Stimulated activated CD4-positive, alpha-beta T cell treated with anti-CD3 and anti-CD28 coated beads, TNF-alpha, amount 100 ng/mL, for 4 hours (primary cell): ENCODE measurements at regions not wholly inside any gene's neighbourhood (a gene's known extent, or its start where the extent isn't known, plus 50 kb on each side); places are given as distances from the start of the nearest gene placed in this dataset.

Source experiments
- DNase-seq, 3 experiments: peaks; one replicate each; pipeline ENCODE4 v3.0.0-alpha.2; 2020; ENCODE audit warnings: low read depth in 3 of 3

DNA sequence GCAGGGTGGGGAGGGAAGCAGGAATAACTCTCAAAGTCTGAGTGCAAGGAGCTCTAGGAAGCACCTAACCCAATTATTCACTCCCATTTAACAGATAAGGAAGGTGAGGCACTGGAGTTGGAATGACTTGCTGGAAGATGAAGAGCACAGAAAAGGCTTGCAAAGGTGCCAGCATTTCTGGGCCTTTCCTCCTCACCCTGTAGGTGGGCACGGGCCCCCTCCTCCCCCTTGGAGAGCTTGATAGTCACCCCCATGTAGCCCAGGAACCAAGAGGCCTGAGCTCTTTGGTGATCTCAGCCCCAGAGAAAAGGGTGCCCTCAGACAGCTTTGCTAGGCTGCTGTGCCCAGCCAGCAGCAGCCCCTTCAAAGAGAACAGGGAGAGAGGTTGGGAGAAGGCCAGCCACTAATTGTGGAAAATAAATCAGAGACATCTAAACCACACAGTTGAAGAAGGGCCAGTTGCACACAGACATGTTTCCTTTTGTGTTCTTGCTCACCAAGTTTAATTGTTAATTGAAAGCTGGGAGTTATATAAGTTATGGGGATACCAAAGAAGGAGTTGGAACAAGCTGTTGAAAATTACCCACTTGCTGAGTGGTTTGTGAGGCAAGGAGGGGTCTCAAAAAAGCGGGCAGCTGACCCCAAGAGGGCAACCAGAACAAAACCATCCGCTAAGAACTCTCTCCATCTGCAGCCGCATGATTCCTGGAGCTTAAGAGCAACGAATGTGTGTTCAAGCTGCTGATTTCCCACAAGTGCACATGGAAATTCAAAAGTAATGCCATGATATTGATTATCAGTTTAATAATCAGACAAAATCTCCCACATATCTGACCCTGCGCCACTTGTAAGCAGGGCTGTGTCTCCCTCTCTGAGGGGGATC lies 77.0 kb downstream of the MRPL14 start:
- no peak for DNase-seq

DNA sequence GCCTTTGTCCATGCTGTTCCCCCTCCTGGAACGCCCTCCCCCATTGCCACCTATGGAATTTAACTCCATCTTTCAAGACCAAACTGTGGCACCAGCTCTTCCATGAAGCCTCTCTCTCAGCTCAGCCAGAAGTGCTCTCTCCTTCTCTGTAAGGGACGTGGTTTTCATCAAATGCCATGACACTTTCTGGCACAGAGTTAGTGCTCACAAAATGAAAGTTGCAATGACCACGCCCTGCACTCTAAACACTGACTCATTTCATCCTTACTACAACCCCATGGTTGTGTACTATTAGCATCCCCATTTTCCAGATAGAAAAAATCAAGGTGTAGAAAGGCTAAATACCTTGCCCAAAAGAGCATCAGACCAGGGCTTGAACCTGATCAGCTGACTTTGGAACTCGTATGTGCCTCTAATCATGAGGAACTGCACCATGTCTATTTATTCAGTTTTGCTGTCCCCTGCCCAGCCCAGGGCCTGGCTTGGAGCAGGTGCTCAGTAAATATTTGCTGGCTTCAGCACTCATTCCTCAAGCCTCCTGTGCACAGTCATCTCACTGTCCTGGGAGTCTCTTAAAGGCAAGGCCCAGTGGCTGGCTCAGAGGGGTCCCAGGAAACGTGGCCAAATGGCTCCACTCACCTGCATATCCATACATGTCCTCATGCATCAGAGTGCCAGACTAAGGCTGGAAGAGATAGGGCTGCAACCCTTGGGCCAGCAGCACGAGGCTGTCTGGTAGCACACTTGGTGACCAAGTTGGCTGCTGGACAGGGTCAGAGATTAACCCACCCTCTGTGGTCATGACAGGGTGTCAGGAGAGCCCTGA lies 77.9 kb downstream of the MRPL14 start:
- DNase-seq, result no peak

DNA sequence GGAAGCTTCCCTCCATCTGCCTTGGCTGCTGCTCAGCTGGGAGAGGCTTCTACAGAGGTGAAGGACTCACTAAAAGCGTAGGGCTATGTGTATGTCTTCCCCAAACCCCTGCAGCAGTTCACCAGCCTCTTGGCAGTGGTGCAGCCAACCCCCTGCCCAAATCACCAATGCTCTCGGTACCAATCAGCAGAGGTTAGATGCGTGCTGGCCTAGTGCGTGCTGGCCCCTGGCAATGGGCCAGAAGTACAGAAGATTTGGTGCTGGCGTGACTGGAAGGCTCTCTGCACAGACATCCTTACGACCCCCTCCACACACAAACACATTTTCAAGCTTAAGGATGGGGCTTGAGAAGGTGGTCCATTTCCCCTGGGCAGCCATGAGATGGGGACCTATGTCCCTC lies 79.0 kb downstream of the MRPL14 start:
- DNase-seq, result no peak

DNA sequence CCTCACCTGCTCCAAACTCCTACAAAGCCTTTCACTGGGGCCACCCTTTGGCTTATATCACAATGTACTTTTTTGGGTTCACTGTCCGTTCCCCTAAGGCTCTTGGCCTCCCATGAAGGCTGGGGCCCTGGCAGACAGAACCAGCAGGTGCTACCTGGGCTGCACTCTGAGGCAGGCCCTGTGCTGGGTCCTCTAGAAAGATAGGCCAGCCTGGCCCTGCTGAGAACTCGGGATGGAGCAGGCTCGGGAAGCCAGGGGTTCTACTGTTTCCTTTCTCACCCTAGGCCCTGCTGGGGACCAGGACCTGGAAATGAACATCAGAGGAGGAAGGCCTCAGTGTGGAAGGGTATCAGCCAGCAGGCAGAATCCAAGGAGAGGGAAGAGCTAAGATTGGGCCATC lies 79.5 kb downstream of the MRPL14 start:
- no peak for DNase-seq

DNA sequence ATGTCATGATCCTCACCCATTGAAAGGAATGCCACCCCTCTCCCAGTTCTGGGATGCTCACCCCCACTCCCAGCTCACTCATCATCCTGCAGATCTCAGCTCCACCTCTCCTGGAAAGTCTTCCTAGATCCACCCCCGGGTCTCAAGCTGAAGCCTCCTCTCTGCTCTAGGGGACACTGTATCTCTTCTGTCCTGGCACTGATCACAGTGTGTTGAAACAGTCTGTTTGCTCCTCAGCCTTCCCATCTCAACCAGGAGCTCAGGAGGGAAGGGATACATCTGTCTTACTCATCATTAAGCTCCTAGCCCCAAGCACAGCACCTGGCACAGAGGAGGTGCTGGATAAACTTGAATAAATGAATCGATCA lies 80.1 kb downstream of the MRPL14 start:
- no peak for DNase-seq

DNA sequence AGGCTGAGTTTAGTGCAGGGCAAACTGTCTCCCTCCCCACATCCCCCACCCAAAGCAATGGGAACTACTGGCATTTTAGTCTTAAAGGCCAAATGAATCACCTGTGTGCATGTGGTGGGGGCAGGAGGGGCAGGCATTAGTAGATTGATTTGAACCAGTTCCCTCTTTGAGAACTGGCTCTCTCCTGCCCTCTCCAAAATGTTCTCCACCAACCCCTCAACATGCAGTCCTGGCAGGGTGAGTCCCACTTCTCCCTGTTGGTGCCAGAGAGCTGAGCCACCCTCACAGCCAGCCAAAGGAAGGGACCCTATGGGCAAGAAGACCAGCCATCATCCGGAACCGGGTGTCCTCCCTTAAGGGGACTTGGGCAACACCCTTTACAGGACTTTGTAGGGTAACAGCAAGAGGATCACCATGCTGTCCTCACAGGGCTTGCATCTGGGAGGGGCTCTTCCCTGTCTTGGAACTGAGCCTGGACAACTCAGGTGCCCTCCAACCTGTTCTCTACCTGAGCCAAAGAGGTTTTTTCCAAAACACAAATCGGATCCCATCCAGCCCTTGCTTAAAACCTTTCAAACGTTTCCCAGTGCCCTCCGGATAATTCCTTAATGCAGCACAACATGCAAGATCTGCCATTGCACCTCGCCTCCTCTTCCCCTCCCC lies 80.6 kb downstream of the MRPL14 start:
- DNase-seq, result no peak

DNA sequence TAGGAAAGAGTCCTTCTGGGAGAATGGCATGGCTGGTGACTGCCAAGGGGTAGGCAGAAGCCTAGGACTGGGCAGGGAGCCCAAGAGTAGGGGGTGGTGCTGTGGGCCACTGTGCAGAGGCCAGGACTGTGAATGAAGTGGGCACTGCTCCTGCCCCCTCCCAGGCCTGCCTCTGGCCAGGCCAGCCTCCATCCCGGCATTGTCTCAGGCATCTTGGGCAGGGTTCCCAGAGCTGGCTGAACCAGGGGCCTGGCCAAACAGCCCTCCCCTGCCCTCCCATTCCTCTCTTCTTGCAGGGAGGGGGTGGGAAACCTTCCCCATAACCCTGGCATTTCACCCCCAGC lies 81.6 kb downstream of the MRPL14 start:
- no peak for DNase-seq

DNA sequence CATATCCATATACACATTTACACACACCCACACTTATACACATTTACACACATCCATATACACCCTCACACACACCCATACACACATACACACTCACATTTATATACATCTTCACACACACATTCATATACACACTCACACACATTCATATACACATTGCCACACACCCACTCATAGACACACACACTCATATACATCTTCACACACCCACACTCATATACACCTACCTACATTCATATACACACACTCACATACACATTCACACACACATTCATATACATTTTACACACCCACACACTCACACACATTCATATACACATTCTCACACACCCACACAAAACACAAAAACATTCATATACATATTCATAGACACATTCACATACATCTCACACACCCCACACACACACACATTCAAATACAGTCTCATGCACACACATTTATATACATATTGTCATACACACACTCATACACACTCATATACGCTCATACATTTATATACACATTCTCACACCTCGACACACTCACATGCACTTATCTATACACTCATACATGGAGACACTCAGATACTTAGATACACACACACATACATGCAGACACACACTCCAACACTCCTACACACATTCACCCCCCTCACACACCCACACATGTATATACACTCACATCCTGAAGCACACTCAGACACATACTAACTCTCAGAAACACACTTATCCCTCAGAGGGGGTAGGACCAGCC lies 82.1 kb downstream of the MRPL14 start:
- DNase-seq, result no peak

DNA sequence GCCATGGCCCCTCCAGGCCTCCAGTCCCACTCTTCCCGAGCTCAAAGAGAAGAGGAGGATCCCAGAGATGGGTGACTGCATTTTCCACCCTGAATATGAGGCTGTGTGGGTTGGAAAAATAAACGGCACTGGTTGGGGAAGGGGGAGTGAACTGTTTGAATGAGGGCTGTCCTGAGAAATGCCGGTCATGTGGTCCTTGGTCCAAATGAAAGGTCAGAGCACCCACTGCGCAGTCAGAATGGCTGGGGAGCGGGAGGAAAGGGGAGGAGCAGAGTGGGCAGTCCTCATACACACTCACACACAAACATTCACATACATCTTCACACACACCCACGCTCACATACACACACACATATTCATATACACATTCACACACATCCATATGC lies 83.1 kb downstream of the MRPL14 start:
- DNase-seq, result no peak

DNA sequence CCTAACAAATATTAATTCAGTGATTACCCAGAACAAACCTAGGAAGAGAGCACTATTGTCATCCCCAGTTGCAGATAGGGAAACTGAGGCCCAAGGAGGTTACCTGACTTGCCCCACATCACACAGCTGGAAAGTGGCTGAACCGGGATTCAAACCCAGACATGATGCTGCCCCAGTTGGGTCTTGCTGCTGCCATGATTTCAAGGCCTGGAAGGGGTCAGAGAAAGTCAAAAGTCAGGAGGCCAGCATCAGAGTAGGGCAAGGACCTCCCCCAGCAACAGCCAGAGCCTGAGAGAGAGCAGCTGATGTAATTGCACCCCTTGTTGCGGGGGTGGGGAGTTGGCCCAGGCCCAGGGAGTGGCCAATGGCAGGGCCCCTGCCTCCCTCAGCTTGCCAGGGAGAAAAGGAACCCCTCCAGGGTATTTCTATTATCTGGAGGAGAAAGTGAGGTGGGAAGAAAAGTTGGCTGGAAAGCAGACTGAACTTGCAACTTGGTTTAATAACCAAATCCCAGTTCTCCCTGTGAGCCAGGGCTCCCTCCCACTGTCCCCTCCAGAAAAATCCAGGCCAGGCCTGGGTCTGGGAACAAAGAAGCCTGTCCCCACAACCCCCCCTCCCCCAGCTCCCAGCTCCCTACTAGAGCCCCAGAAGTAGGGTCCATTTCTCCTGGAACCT lies 83.6 kb downstream of the MRPL14 start:
- no peak for DNase-seq

DNA sequence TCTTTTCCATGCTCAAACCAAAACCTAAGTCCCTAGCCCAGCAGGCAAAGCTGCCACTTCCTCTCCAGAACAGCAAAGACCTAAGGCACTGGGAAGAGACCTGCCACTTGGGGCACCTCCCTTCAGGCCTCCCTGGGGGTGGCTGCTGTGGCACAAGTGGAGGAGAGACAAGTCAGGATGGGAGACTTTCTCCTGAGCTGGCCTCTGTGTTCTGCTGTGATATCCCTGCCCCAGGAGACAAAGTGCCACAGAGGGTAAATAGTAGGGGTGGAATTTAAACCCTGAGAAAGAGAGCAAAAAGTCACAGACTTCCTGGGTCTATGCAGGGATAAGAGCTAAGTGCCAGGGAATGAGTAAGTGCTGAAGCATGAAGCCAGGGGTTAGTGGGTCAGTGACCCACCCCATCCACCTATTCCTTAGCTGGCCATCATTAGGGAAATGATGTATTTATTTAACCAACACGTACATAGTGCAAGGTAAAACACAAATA lies 84.2 kb downstream of the MRPL14 start:
- no peak for DNase-seq

DNA sequence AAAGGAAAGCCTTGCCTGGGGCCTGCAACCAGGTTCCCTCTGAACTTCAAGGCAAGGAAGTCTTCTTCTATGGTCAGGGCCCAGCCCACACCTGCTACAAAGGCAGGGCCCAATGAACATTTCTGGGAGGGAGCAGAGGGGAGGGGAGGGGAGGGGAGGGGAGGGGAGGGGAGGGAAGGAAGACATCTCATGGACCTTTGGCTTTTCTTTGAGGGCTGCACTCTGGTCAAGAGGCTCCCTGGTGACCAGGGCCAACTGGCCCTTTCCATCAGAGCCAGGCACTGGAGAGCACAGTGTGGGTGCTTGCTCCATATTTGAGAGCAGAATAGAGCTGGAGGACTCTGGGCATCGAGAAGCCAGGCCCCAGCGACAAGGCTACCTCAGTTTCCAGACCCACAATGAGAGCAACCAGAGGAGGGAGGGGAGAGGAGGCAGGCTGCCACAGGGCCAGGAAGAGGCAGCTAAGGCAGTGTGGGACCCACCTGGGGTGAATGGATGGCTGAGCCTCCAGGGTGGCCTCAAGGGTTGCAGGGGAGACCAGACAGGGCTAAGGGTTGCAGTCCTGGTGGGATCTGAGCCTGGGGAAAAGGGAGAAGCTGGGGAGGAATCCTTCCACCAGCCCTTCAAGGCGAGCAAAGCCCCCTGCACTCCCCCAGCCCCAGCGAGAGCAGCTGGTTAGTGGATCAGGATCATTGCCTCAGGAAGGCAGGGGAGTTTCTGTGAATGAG lies 84.8 kb downstream of the MRPL14 start:
- no peak for DNase-seq

DNA sequence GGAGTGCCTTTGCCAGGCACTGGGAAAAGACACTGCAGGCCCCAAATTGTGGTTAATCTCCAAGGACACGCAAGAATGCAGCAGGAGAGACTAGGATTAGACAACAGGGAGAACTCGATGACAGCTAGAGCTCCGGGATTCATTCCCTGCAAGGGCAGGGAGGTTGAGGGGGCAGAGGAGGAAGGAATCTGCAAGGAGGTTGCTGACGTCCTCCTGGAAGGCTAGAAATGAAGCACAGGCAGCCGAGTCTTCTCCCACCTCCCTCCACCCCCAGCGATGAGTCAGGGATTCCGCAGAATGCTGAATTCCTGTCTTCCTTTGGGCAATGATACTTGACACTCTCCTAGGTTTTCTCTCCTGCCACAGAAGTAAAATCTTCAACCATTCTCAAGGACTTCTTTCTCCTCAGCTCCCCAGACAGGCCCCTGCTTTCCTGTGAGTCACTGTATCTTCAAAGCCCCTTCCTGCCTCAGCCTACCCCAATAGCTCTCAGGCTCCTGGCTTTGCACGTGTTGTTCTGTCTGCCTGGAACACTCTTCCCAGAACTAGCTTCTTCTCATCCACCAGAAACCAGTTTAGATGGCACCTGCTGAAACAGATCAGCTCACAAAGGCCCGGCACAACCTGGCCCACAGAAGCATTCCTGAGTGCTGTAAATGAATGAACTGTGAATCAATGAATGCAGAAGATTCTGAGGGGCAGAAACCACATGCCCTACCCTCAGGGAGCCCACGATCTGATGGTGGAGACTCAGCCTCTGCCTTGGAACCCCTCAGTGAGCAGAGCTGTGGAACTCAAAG lies 85.6 kb downstream of the MRPL14 start:
- DNase-seq, result no peak

DNA sequence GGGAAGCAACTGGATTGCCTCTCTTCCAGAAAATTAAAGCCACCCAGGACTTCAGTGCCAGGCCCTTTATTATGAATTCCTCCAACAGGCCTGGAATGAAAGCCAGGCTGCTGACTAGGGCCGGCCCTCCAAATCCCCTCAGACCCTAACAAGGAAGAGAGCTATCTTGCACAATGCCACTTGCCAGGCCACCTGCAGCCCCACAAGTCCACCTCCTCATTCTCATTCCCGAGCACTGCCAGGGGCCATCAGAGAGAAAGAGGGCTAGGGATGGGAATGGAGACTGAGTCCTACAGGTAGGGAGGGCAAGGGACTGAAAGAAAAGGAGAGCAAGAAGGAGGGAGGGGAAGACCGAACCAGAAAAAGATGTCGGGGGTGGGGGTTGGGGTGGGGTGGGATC lies 86.5 kb downstream of the MRPL14 start:
- no peak for DNase-seq

DNA sequence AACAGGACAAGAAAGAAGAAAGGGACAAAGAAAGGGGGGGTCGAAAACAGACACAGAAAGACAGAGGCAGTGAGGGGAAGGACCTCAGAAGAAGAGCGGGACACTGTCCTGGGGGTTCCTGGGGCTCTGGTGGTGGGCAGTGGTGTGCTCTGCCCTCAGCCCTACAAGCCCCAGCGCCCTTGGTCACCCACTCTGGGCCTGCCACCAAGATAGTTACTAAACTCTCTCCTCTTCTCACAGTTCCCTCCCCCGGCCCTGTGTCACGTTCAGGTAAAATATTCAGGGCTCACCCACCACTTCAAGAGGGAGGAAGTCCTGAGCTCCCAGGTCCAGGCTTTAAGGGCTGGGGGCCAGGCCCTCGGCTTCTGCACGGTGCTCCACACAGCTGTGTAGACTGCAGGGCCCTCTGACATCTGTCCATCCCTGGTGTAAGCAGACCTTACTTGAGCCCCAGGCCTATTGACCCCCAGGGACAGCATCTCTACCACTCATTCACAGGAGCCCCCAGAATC lies 87.4 kb downstream of the MRPL14 start:
- DNase-seq, result no peak

DNA sequence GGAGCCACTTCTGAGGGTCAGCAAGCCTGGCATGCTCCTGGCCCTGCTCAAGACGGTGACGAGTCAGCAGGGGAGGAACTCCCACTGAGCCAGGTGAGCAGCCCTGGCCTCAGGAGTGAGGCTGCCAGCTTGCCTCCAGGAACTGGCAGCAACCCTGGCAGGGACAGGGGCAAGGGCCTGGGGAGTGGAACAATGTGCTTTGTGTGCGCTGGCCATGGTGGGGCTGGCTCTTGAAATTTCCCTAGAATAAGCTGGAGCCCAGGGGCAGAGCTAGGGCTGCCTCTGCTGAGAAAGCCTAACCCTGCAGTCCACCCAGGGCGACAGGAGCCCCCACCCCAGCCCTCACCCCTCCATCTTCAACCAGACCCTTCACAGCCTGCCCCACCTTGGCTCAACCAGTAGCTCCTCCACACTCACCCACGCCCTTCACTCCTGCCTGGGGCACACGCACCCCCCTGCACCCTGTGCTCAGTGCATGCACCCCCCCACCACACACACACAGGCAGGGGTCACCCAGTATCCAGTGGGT lies 88.0 kb downstream of the MRPL14 start:
- DNase-seq, result no peak

DNA sequence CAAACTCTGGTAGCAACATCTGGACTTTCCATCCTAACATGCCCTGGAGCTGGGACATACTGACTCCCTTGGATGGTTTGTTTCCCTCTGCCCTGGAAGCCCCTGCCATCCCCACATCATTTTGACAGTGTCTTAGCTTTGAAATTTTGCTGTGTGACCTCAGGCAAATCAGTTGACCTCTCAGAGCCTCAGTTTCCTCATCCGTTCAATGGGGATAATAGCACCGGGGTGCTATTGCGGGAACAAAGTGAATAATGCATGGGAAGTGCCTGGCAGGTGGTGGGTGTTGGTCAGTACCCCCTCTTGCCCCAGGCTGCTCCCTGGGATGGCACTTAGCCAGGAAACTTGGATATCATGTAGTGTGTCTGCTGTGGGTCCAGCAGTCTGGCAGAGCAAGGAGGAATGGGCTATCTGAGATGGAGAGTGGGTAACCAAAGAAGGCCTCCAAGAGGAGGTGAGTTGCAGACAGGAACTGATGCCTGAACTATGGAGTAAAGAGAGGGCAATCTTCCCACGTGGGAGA lies 88.6 kb downstream of the MRPL14 start:
- no peak for DNase-seq

DNA sequence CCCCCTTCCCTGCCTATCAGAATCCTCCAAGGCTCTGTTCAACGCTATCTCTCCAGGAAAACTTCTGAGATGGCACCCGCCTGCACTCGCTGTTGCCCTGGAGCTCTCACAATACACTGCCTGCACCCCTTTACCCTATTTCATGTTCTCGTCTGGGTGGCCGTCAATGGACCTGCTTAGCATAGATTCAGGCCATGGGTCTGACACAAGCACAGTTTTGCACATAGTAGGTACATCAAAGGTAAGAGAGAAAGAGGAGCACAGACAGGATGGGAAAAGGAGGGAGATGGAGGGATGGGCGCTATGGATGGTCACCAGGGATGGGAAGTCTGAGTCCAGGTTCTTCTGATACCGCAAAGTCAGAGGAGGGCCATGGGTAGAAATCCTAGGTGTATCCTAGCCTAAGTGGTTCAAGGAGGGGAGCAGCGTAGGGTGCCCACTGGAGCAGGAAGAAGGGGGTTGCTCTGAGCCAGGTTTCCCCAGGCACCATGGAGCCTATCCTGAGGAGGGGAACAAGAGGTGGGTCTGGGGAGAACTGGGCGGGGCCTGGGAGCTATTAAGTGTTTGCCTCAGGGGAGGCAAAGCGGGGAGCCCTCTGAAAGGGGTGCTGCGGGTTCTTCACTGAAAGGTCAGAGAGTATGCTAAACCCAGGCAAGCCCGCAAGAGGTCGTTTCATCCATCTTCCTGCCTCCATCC lies 89.3 kb downstream of the MRPL14 start:
- no peak for DNase-seq
